Fibroblast of skin of scalp (primary cell): ENCODE measurements at regions not wholly inside any gene's neighbourhood (a gene's known extent, or its start where the extent isn't known, plus 50 kb on each side); places are given as distances from the start of the nearest gene placed in this dataset.
A peak's percentile ranks its signal among the peaks of the same experiment; 100 is the strongest.
"Not testable (repeated sequence)": the region's sequence is repeated elsewhere in the genome, so short reads cannot be mapped to it uniquely, and the experiment has no call there.

Experiments used
- DNase-seq: peaks from one replicate; pipeline ENCODE4 v3.0.0-alpha.2; 2013

- no peak for DNase-seq
Measured at GRCh38 chr2:43146083-43146482, 80.3 kb downstream of the ZFP36L2 start.

GRCh38 chr2:43144263-43144662 is 82.1 kb downstream of the ZFP36L2 start:
- DNase-seq, result no peak

DNA sequence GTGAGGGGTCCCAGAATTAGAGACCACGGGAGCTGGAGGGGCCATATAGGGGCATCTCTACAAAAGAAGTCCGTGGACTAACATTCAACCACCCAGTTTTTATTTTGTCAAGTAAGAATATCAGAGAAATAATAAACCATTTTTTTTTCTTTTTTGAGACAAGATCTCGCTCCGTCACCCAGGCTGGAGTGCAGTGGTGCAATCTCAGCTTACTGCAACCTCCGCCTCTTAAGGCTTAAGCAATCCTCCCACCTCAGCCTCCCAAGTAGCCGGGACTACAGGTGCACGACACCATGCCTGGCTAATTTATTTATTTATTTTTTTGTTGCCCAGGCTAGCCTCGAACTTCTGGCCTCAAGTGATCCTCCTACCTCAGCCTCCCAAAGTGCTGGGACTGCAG is 82.7 kb downstream of the ZFP36L2 start:
- DNase-seq, result no peak

- DNase-seq, result no peak
Measured at GRCh38 chr2:43142921-43143438, 83.4 kb downstream of the ZFP36L2 start.

- DNase-seq, result not testable (repeated sequence)
Measured at GRCh38 chr2:43141636-43142151, 84.7 kb downstream of the ZFP36L2 start.

DNA sequence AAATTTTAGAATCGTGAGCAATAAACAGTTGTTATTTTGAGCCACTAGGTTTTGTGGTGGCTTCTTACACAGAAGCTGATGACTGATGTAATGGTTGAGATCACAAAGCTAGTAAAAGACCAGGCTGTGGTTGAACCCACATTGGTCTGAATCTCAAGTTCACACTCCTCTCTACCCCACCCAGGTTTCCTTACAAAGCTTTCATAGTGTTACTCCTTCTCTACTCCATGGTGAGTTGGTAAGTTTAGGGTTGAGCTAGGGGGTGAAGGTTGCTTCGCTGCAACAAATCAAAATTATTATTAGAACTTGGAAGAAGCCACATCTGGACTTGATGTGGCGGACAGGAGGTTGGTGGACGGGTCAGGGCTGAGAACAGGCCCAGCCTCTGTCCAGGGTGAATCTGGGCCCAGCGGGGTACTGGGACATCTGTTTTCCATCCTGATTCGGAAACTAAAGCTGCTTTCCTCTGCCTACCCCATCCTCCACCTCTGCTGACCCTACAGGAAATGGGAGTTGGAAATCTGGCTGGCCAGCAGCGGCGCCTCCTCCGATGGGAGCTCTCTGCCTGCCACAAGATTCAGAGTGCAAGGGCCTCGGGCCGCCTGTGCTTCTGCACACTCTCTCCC is 86.3 kb downstream of the ZFP36L2 start:
- DNase-seq, result no peak

DNA sequence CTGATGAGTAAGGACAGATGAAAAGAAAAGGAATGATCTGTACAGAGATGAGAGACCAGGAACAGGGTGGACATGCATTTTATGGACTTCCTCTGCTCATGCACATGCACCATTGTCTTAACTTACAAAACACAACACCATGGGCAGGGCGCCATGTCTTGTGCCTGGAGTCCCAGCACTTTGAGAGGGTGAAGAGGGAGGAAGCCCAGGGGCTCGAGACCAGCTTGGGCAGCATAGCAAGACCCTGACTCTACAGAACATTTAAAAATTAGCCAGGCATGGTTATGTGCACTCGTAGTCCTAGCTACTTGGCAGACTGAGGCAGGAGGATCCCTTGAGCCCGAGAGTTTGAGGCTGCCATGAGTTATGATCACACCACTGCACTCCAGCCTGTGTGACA is 86.9 kb downstream of the ZFP36L2 start:
- DNase-seq, result no peak

DNA sequence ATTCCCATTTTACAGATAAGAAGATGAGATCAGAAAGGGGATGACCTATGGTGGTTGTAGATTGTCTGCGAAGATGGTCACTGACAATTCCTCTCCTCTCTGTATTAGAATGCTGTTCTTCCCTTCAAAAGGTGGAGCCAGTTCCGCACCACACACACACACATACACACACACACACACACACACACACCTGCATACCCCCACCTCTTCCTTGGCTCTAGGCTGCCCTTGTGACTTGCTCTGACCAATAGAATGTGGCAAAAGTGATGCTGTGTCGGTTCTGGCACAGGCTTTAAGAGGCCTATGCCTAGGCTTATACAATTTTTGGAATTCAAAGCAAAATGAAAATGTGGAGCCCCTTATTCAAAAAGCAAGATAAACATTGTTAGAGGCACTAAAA is 88.0 kb downstream of the ZFP36L2 start:
- DNase-seq, result no peak

GRCh38 chr2:43136876-43137275 is 89.5 kb downstream of the ZFP36L2 start:
- no peak for DNase-seq

- no peak for DNase-seq
Measured at GRCh38 chr2:43136011-43136799, 90.2 kb downstream of the ZFP36L2 start.

DNA sequence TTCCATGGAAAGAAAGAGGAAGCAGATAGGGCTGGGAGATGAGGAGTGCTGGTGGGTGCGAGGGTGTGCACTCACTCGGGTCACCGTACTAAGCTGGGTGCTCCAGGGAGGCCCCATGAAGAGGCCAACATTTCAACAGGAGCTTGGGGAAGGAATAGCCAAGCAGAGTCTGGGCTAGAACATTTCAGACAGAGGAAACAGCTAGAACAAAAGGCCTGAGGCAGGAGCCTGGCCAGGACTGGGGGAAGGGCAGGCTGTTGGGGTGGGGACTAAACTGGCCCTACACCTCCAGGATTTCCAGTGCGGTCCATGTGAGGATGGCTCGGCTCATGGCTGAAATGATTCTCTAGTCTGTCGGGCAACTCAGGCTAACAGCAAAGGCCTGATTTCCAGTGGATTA is 90.8 kb downstream of the ZFP36L2 start:
- DNase-seq, result no peak

GRCh38 chr2:43134571-43134889 is 91.9 kb downstream of the ZFP36L2 start:
- no peak for DNase-seq

- no peak for DNase-seq
Measured at GRCh38 chr2:43133708-43134570, 92.5 kb downstream of the ZFP36L2 start.

DNA sequence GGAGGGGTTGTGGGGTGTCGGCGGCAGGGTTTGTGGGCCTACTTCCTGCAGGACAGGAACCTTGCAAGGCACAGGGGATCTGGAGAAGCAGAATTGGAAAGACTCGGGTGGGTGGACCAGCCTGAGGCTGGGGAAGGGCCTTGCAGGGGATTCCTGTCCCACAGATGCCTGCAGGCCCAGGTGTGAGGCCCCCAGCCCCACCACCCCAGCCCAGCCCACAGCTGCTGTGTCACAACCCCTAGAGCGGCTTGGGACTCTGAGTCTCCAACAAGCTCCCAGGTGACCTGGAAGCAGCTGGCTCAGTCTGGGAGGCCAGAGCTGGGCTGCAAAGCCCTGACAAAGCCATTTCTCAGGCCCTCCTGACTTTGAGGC is 93.1 kb downstream of the ZFP36L2 start:
- no peak for DNase-seq

DNA sequence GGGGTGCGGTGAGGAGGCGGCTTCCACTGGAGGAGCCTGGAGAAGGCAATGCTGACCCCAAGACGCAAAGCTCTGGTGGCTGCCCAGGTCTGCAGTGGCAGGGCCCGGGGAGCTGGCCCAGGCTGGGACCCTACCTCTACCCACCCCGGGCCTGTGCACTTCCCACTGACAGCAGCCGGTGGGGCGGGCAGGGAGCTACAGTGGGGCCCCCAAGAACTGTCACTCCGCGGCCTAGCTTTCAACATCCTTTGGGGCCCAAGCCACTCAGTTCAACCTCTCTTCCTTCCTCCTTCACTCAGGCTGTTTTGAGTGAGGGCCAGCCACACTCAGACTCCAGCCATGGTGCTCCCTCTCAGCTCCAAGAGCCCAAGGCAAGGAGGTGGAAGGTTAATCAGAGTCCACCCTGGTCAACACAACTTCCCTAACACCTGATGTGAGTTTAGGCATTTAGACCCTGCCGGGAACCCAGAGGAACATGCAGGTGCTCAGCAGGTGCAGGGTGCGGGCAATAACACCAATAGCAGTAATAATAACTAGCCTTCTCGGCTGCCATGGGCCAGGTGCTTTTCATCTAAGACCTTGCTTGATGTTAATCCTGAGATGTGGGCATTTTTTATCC is 93.6 kb downstream of the ZFP36L2 start:
- DNase-seq, result no peak

DNA sequence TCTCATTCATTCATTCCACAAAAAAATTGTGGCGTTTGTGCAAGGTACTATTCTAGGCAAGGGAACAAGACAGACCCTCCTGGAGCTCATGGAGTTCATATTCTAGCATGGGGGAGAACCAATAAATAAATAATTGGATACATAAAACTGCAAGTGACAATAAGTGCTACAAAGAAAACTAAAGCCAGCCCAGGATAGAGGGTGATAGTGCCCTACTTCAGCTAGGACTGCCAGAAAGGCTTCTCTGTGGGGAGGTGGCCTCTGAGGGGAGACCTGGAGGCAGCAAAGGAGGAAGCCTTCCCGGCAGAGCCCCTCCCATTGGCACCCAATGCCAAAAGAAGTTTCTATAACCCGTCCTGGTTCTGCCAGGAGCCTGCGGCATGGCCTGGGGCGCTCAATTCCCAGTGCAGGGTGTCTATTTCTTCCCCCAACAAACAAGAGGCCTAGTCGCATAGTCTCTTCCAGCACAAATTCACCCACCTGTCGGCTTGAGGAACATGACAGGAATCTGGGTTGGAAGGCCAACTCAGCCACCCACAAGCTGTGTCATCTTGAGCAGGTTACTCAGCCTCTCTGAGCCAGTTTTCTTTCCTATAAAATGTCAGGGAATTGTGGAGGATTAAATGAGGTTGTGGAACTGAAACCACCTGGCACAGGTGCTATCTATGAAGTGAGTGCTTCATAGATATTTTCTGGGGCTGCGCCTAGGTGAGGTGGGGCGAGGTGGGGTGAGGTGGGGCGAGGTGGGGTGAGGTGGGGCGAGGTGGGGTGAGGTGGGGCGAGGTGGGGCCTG is 94.3 kb downstream of the ZFP36L2 start:
- no peak for DNase-seq

- peak; percentile 50 for DNase-seq
Measured at GRCh38 chr2:43131051-43131889, 95.1 kb downstream of the ZFP36L2 start.

- no peak for DNase-seq
Measured at GRCh38 chr2:43130548-43130875, 95.9 kb downstream of the ZFP36L2 start.

GRCh38 chr2:43129676-43130547 is 96.5 kb downstream of the ZFP36L2 start:
- no peak for DNase-seq

DNA sequence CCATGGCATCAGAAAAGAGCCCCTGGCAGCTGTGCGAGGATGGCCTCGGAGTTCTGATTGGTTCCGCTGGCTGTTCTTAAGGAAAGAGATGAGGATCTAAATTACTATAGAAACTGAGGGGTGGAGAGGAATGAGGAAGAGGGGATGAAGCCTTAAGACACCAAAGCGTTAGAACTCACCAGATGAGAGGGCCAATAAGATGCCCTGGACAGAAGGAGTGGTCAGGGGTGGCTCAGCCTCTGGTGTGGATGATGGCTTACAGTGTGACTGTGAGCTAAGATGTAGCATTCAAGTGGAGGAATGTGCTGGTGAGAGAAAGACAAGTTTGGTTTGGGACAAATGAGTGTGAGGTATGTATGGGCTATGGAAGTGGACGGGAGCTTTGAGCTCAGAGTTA is 97.8 kb downstream of the ZFP36L2 start:
- no peak for DNase-seq
